HG03460 (cell line): ENCODE measurements at regions not wholly inside any gene's neighbourhood (a gene's known extent, or its start where the extent isn't known, plus 50 kb on each side); places are given as distances from the start of the nearest gene placed in this dataset.

Experiments used
- ATAC-seq: cut with Tn5 transposase; IDR thresholded peaks from one replicate; pipeline ENCODE4 v1.9.1; 2021; ENCODE audit not compliant: unreplicated experiment

DNA sequence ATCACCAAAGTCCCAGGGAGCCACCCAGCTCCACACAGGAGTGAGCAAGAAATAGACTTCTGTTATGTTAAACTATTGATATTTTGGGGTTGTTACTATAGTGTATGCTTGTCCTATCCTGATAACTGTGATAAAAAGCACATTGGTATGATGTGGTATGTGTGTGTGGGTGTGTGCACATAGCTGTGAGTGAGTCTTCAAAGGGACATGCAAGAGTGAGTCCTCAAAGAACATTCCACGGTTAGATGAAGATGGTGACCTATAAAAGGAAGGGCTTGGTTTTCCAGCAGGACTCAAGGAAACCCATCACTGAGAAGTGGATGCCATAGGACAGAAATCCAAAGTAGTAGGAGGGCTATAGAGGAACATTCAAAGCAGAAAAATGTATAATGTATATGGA lies 342.9 kb downstream of the TSN start:
- ATAC-seq = no peak

DNA sequence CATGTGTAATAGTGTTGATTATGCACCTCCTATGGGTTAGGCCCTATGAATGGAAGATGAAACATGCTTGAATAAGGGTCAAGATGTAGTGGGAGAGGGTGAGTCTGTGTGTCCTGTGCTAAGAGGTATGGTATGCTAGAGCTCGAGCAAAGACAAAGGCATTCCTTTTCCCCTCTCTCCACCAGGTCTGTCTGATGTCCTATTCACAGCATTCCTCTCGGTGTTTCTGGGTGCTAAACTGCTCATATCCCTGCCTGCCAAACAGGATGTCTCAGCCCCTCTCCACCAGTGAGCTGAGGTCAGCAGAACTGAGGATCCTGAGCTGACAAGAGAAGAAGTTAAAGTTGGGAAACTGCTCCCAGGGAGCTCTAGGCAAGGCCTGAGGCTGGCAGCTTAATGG lies 344.9 kb downstream of the TSN start:
- no peak for ATAC-seq

DNA sequence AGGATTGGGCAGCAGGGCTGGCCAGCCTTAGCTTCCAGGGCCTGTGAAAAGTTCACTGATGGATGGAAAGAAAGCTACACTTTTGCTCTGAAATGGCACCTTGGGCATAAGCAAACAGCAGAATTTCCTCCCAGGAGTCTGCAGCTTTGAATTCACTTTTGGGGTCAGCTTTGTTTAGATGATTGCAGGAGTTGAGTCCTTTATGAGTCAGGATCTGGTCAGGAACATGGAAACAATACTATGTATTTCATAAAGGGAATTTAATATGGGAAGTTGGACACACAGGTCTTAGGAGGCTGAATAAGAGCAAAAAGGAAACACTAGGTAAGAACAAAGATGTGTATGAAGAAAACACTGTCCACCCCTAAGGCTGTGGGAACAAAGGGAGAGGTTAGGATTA lies 345.3 kb downstream of the TSN start:
- no peak for ATAC-seq

DNA sequence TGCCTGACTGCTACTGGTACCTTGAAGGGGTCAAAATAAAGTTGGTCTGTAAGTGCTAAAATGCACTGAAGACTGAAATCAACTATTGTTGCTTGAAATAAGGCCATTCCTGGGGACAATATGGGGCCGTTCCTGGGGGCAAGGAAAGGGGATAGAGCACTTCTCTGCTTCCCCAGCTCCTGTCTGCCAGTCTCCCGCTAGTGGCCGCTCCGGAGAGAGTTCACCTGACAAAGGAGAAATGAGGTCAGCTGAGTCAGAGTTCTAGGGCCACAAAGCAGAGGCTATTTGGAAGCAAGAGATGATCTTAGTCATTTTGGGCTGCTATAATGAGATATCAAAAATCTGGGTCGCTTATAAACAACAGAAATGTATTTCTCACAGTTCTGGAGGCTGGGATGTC lies 345.9 kb downstream of the TSN start:
- ATAC-seq = no peak

DNA sequence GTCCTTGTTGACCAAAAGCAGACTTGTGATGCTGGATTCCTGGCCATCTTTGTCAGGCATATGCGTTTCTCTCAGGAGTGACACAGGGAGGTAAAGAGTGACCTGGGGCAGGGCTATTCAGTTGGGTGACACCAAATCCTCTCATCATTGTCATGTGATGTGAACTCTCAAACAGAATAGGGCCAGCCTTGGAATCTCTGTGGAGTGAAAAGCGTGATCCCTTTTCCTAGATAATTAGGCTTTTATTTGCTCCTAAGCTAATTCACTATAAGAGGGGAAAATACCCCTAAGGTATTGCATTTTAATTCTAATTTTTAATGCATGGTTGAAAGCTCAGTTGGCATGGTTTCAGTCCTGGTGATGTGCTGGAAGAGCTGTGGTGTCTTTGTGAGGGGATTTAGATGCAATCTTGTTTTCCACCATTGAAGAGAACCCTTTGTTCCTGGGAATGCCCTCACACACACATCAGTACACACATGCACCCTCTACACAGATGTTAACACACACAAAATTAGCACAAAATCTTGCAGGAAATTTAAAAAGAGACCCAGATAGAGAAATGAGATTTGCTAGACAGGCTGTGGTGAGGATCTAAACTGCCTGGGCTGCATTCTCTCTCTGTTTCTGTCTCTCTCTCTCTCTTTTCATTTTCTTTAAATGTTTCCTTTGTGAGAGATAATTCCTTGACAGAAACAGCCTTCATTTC lies 349.9 kb downstream of the TSN start:
- no peak for ATAC-seq

DNA sequence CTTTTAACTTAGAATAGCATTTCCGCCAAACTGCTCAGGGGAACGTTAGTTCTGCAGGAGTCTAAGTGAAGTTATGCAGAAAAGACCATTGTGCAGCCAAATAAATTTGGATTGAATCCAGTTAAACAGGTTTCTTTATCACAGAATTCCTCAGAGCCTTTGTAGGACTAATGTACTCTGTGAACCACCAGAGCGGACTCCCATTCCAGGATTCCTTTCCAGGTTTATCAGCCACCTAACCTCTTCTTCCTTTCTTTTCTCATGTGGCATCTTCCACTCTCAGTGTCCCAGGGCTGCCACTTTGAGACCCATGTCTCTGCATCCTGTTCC lies 350.4 kb downstream of the TSN start:
- no peak for ATAC-seq

DNA sequence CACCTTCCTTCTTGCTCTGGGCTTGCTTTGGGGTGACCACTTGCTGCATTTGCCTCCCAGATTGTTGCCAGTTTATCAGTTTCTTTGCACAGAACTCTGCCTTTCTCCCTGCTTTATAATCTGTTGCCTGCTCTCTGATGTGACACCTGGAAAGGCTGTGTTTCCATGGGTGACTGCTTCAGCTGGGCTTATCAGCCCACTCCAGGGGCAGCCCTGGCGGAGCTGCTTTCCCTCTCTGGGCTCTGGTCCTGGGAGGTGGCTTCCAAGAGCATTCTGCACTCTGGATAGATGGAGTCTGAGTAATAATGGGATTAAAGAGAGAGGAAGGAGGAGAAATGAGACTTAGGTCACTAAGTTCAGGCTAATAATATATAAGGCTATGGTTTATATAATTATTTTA lies 352.7 kb downstream of the TSN start:
- no peak for ATAC-seq

DNA sequence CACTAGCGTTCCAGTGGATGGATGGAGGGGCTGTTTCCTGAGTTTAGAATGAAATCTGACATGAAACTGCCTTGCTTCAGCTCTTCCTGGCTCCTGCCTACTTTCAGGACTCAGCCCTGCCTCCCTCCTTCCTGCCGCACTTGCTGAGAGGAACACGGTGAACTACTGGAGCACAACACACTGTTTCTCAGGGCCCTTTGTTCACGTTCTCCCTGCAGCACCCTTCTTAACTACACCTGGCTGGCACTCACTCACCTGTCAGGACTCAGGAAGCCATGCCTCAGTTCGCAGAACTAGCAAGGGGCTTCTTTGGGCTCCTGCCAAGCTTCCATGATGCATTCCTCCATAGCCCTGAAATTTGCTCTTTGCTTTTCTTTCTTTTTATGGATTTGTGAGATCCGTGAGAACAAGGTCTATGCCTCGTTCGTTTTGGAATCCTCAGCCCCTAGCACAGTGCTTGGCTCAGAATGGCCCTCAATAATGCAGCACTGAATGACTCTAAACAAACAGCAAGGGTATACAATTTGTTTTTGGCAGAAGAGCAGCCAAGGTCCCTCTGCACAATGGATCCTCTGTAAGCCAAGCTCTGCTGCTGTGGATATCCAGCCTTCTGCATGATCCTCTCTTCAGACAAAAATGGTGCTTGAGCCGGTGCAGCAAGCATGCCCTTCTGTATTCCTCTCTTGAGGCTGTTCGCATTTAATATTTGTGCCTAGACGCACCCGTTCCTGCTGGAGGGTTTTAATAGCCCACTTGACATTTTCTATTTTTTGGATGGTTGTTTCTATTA lies 357.0 kb downstream of the TSN start:
- ATAC-seq = no peak

DNA sequence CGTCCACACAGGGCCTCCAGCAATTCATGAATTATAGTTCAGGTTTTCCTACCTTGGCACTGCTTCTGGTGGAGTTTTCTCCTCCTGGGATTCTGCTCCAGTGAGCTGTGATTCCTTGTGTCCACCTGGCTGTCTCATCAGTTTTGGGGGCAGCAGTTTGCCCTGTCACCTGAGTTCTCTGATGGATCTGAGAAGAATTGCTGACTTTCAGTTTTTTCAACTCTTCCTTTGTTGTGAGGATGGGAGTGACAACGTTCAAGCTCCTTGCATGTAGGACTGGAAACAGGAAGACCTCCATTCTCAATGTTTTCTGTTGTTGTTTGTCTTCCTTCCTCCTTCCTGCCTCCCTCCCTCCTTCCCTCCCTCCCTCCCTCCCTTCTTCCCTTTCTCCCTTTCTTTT lies 359.0 kb downstream of the TSN start:
- no peak for ATAC-seq

DNA sequence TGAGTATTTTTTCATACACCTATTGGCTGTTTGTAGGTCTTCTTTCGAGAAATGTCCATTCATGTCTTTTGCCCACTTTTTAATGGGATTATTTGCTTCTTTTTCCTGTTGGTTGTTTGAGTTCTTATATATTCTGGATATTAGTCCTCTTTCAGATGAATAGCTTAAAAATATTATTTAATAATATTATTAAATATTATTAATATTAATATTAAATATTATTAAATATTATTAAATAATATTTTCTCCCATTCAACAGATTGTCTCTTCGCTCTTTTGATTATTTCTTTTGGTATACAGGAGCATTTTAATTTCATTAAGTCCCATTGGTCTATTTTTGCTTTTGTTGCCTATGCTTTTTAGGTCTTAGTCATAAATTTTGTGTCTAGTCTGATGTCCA lies 361.9 kb downstream of the TSN start:
- ATAC-seq = no peak

DNA sequence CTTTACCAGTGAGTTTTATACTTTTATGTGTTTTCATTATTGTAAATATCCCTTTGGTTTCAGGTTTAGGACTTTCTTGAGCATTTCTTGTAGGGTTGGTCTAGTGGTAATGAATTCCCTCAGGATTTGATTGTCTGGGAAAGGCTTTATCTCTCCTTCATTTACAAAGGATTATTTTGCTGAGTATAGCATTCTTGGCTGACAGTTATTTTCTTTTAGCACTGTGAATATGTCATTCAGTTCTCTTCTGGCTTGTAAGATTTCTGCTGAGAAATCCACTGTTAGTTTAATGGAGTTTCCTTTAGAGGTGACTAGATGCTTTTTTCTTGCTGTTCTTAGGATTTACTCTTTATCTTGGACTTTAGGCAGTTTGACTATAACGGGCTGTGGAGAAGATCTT lies 373.9 kb downstream of the TSN start:
- no peak for ATAC-seq

DNA sequence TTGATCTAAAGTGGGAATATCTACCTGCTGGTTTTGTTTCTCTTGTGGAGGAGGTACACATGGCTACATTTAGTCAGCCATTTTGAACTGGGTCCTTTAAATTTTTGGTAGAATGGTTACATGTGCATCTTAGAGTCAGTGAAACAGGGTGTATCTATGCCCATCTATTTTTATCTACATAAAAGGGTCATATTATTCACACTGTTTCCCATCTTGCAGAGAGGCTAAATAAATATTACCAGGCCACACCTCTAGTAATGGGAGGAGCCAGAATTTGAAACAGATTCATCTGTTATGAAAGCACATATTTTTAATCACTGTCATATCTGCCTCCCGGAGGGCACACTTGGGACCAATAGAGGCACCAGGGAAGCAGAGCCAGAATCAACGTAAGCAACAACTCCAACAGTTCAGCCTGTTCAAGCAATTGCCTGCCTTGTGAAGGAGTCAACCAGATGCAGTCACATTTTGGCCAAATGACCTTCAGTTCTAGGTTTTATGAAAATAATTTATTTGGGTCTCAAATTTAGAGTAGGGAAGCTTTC lies 376.8 kb downstream of the TSN start:
- ATAC-seq = no peak

DNA sequence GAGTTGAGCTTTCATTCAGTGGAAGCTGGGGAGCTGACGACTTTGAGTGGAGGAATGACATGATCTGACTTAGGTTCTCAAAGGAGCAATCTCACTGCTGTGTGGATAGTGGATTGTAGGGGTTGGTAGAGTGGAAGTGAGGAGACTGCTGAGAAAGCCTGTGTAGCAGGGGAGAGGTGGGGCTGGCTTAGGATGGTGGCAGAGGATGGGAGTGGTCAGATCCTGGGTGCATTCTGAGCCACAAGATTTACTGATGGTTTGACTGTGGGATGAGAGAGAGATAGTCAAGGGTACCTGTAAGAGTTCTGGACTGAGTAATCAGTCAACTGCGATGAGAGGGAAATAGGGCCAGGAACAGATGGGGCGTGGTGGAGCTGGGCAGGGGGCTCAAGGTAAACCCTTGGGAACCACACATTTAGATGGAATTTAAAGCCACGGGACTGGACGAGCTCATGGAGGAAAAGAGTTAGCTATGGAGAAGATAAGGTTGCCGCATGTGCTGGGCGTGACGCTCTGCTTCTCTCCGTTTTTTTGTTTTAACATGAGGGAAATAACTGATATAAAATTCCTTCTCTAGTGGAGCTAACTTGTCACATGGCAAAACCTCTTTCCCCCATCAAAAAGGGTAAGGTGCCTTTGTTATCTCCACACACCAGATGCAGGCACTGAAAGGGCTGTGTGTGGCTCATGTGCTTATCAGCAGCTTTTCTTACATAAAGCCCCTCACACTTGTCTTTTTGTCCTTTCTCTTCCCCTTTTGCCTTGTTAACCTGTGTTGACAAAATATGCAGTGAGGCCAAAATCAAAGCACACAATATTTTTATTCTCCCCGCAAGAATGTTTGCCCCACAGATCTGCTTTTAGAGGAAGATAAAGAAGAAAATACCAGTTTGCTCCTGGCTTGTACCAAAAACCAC lies 379.8 kb downstream of the TSN start:
- no peak for ATAC-seq

DNA sequence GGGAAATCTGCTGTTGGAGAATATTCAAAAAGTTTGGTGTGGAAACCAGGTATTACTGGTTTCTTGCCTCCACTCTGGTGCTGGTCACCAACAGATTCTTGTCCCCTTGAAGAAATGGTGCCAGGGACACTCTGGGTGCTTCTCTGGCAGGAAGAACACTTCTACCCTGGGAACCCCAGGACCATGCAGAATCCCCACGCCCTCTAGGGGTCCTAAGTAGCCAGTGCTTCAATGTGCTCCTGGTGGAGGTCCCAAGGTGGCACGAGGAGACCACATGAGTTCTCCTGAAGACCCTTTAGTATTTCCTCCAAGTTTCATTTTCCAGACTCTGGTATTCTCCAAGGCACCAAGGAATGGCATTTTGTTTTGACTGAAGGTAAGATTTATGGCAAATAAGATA lies 380.6 kb downstream of the TSN start:
- ATAC-seq = no peak

DNA sequence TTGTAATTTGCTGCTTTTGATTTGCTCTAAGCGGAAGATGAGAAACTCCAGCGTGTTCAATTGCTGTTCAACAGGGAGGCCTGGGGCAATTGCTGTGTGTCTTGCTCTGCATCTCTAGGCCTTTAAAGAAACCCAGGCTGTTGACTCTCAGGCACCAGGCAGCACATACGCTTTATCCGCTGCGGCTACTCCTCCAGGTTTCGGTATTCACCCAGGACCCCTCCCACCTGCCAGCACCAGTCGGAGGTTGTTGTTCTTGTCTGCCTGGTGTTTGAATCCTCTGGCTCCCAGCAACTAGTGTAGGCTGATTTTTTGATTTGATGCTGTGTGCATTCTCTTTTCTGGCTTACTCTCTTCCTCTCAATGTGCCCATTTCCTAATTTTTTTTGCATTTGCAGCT lies 383.1 kb downstream of the TSN start:
- no peak for ATAC-seq

DNA sequence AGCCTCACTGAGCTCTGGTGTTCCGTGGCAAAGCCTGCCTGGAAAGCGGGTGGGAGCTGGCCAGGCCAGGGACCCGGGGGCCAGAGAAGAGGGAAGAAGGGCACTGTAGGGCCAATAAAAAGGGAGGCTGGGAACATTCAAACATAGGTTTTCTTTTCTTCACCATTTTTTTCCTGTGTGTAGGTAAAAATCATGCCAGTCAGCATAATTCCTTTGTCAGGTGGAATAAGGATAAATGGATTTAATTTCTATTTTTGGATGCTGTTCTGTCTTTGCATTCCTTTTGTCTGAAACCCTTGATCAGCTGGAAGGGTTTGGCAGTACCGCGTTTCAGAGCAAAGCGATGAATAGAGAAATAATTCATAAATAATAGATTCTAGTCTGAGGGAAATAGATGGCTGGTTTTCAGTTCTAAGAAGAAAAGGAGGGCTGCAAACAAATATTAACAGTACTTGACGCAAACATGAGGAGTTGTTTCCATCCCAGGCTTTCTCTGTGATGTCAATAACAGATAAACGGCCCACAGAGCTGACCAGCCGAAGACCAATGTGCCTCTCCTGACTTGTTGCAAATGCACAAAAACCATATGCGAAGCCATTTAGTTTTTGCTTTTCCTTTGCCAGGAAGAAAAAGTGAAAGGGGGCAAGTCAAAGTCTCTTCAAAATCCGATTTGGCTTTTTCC lies 384.4 kb downstream of the TSN start:
- ATAC-seq = no peak

DNA sequence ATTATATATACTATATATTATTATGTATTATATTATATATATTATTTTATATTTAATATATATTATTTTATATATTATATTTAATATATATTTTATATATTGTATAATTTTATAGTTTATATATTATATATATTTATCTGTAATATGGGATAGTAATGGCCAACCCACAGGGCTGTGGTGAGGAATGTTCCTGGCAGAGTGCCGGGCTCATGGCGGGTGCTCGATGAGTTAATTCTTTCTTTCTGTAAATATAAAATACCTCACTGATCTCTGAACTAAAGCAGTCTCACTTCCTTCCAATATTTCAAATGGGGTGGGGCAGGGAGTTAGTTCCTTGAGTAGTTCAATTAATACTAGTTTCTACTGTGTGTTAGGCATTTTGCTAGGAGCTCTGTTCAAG lies 389.4 kb downstream of the TSN start:
- no peak for ATAC-seq

DNA sequence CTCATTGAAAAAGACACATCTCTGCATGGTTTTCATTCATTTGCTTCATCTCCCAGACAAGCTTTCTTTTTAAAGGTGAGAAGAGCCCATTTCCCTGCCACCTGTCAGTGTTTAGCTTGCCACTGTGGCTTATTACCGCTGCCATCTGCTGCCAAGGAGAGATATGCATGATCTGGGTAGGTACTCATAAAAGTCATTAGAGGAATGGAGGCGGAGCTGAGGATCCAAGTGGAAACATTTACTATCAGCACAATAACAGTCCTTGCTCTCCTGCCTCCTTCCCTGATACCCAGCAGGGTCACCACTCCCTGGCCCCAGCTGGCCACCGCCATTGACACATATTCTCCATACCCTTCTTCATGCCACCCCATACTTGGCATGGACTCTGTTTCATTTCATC lies 390.4 kb downstream of the TSN start:
- ATAC-seq = no peak

DNA sequence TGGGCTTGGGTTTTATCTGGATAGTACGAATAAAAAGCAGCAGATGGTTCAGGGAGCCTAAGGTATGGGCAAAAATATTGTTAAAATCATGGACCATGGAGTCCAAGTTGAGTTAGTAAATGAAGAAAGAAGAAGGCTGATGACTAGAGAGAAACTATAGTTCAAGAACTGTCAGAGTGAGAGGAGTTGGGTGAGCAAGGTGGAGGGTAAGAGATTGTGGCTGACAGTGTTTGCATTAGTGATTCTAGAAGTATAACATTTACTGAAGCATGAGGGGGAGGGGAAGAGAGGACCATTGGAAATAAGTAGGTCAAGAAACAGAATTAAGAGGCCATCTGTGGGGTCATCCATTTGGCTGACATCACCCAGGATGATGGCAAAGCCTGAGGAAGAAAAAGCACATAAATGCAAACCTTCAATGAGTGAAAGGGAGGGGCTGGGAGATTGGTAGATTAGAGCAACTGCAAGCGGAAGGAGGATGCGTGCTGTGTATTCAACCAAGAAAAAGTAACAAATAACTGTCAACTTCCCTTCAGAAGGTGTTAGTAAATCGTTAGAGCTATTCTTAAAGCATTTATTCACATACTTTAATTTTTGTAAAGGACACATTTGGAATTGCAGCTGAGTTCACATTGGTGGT lies 392.8 kb downstream of the TSN start:
- no peak for ATAC-seq

DNA sequence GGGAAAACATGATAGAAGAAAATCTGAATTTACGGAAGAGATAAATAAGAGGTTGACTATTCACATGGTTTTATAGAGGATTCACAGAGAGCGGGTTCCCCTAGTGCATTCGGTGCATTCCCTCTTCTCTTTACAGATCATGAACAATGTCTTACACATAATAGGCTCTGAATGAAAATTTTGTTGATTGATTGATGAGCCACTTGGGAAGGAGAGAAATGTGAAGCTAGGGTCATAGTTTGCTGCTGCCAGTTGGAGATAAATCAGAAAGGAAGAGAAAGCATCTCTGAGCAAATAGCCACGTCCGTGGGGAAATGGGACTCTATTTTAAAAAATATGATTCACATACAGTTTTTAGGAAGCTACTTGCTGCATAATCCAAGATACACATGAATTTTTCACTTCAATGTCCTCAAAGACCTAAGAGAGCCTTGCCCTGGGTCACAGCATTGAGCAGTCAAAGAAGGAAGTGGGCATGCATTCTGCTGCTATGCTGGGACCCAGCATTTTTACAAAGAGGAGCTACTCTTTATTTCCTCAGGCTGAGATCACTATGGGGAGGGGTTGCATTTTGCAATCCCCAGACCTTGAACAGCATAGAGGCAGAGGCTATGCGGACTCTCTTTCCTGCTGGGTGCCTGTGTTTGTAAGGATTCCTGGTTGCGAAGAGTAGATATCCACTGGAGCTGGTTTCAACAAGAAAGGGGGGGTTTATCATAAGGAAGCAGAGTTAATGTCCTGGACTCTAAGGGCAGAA lies 395.3 kb downstream of the TSN start:
- ATAC-seq = no peak
